AG04449 (cell line): ENCODE measurements at regions not wholly inside any gene's neighbourhood (a gene's known extent, or its start where the extent isn't known, plus 50 kb on each side); places are given as distances from the start of the nearest gene placed in this dataset.

Experiments
- CTCF ChIA-PET: fragments of 350-600 bp; formaldehyde crosslinking; extraction: SDS; loops from one replicate; lab custom pipeline; 2021; ENCODE audit warnings: antibody characterized with exemption; lab: Yijun Ruan, JAX
- POLR2A ChIA-PET: fragments of 400-600, 350-600 bp; formaldehyde crosslinking; extraction: SDS; loops from one replicate; lab custom pipeline; 2020; ENCODE audit warnings: antibody characterized with exemption, inconsistent platforms; lab: Yijun Ruan, JAX
- DNase-seq: peaks from one replicate; pipeline ENCODE4 v3.0.0-alpha.2; 2010; ENCODE audit warnings: low read depth, low spot score
- H3K4me3 ChIP-seq: 2 replicates; pipeline ENCODE4 v1.5.1; 2011; ENCODE audit warnings: low read depth, mild to moderate bottlenecking, control low read depth, low read length
- TF ChIP-seq, protein P1 (sequence below): IDR thresholded peaks from one replicate; pipeline ENCODE4 v1.5.1; 2011; ENCODE audit warnings: mild to moderate bottlenecking, moderate library complexity, low read length, control low read depth, inconsistent platforms; ENCODE audit not compliant: insufficient read depth; ENCODE audit errors: missing control alignments

DNA sequence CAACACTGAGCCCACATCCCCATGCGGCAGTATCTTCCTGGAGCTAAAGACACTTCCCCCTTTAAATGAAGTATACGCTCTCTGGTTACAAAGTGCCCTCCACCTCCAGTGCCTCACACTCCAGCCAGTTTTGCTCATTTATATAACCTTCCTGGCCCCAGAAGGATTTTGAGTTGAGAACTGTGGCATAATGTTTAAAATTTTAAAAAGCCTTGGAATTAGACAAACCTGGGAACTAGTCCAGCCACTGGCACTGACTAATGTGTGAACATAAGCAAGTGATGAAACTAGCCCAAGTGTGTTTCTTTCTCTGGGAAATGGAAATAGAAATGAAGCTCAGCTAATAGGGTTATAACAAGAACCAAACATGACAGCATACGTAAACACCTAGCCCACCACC lies 723.7 kb upstream of the USP15 start:
- ChIA-PET CTCF (no interaction called here), POLR2A (no interaction called here)
- no peak overlapping the region for H3K4me3 ChIP-seq
- TF ChIP-seq, protein P1, sequence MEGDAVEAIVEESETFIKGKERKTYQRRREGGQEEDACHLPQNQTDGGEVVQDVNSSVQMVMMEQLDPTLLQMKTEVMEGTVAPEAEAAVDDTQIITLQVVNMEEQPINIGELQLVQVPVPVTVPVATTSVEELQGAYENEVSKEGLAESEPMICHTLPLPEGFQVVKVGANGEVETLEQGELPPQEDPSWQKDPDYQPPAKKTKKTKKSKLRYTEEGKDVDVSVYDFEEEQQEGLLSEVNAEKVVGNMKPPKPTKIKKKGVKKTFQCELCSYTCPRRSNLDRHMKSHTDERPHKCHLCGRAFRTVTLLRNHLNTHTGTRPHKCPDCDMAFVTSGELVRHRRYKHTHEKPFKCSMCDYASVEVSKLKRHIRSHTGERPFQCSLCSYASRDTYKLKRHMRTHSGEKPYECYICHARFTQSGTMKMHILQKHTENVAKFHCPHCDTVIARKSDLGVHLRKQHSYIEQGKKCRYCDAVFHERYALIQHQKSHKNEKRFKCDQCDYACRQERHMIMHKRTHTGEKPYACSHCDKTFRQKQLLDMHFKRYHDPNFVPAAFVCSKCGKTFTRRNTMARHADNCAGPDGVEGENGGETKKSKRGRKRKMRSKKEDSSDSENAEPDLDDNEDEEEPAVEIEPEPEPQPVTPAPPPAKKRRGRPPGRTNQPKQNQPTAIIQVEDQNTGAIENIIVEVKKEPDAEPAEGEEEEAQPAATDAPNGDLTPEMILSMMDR, result no peak
- DNase-seq, result no peak

DNA sequence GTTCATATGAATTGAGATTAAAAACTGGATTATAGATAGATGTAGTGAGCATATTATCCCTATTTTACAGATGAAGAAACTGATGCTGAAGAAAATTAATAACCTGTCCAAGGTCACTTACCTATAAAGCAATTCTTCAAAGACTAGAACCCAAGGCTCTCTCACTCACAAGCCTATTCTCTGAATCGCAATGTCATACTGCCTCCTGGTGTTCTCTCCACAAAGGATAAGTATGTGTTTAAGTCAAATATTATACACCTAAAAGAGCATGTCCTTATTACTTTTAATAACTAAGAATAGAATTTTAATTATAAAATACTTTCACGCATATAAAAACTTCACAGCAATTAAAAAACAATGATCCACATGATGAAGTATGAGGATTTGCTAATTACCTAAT lies 721.3 kb upstream of the USP15 start:
- no peak overlapping the region for H3K4me3 ChIP-seq
- CTCF ChIA-PET, result no interaction called here
- no peak for DNase-seq
- TF ChIP-seq, protein P1, result no peak
- POLR2A ChIA-PET, result no interaction called here

DNA sequence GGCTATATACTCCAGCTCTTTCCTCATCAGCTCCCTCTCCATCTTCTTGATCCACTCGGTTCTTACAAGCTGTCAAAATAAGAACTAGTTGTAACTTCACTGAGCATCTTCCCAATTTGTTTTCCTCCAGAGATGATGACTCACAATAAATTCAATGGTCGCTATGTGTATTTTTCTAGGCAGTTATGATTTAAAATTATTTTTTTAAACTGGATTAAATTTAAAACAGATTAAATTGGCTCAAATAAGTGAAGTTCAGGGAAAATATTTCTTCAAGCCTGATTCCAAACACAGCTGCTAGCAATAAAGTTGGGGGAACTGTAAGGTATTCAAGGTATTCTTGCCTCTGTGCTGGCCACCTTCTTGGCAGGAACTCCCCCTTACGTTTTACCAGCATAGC lies 717.7 kb upstream of the USP15 start:
- no peak for DNase-seq
- no peak overlapping the region for H3K4me3 ChIP-seq
- CTCF ChIA-PET, result no interaction called here
- POLR2A ChIA-PET, result no interaction called here
- TF ChIP-seq, protein P1, result no peak

DNA sequence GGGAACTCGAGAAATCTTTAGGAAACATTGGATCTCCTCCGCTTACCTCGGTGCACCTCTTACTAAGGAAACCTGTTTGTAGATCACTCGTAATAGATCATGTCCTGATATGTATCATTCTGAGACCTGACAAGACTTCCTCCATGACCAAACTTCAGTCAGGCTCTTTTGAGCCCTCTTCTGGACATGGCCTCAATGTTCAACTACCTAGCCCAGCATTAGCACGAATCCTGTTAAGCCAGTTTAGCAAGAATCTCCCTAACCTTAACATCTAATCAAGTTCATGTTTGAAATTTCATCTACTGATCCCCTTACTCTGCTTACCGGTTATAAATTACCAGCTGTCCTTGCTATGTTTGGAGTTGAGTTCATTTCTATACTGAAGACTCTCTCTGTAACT lies 713.9 kb upstream of the USP15 start:
- TF ChIP-seq, protein P1, result no peak
- CTCF ChIA-PET, result no interaction called here
- H3K4me3 ChIP-seq, result no peak overlapping the region
- POLR2A ChIA-PET, result no interaction called here
- no peak for DNase-seq

DNA sequence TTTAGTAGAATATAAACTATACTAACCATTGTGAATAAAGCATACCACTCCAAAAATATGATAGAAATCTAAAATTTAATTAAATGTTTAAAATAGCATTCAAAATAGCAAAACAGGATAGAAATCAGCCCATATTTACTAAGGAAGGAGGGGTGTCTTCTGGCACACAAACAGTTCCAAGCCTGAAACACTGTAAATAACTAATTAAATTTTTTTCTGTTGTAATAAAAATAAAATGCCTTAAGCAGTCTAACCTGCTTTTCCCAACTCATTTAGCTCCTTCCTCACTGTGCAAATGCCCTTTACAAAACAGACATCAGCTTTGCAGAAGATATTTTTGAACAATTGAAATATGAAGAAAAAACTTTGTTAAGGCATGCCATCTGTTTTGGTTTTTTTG lies 707.1 kb upstream of the USP15 start:
- no peak for DNase-seq
- ChIA-PET CTCF (no interaction called here), POLR2A (no interaction called here)
- no peak overlapping the region for H3K4me3 ChIP-seq
- TF ChIP-seq, protein P1, result no peak

DNA sequence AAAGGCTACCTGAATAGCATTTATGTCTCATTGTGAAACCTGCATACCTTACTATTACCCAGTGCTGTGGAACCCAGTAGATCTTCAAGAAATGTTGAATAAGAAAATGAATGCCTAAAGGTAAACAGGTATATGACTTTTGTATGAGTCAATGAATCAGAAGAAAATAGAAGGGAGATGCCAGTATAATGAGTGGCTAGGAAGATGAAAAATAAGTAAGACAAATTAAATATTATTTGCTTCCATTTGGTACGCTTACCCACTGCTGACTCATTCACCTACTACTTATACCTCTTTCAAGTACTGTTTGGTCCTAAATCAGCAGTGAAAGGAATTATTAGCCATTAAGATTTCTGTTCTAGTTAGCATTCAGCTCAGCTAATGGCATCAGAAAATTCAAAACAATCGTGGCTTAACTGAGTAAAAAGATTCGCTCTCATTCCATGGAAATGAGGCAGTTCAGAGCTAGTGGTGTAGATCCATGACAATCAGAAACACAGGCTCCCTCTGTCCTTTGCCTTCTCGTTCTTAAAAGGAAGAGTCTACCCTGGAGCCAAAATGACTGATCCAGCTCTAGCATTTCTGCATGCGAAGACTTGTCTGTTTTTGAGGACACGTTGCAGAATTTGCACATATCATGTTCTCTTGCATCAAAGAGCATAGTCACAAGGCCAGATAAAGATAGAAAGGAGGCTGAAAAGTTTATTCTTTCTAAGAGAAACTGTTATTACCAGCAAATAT lies 705.8 kb upstream of the USP15 start:
- CTCF ChIA-PET, result no interaction called here
- POLR2A ChIA-PET, result no interaction called here
- H3K4me3 ChIP-seq, result no peak overlapping the region
- no peak for DNase-seq
- TF ChIP-seq, protein P1, result no peak
